DND-41 (cell line): ENCODE measurements at regions not wholly inside any gene's neighbourhood (a gene's known extent, or its start where the extent isn't known, plus 50 kb on each side); places are given as distances from the start of the nearest gene placed in this dataset.

Source experiments
- ATAC-seq: fragments of 200-7000 bp; cut with Tn5 transposase; 3 replicates; pipeline ENCODE4 v1.9.1; 2021; ENCODE audit warnings: low read depth; ENCODE audit not compliant: insufficient read depth
- DNase-seq: peaks from one replicate; pipeline ENCODE4 v3.0.0-alpha.2; 2020
- H2AFZ ChIP-seq: 2 replicates; pipeline ENCODE4 v1.6.0; 2012; ENCODE audit warnings: low read depth, low read length
- H3K27ac ChIP-seq: 2 replicates; pipeline ENCODE4 v1.5.1; 2012; ENCODE audit warnings: low read length, inconsistent platforms
- H3K27me3 ChIP-seq: fragments of 200-600 bp; sonication (generic); 2 replicates; pipeline ENCODE4 v1.6.0; 2012; ENCODE audit warnings: low read length, mild to moderate bottlenecking, inconsistent platforms; ENCODE audit not compliant: insufficient read depth, poor library complexity
- H3K36me3 ChIP-seq: 2 replicates; pipeline ENCODE4 v1.5.1; 2012; ENCODE audit warnings: low read length, inconsistent platforms; ENCODE audit not compliant: insufficient read depth
- H3K4me1 ChIP-seq: 2 replicates; pipeline ENCODE4 v1.5.1; 2012; ENCODE audit warnings: mild to moderate bottlenecking, low read length; ENCODE audit not compliant: insufficient read depth
- H3K4me2 ChIP-seq: 2 replicates; pipeline ENCODE4 v1.6.0; 2012; ENCODE audit warnings: mild to moderate bottlenecking, moderate library complexity, low read length, inconsistent platforms; ENCODE audit not compliant: insufficient read depth
- H3K4me3 ChIP-seq, 2 experiments: fragments of 200-600 bp in 1 of 2; shearing (Covaris generic) in 1 of 2; 2 replicates each; pipeline ENCODE4 v1.5.1; 2012 to 2016; ENCODE audit warnings: inconsistent platforms in 2 of 2, low read length in 2 of 2, mild to moderate bottlenecking in 2 of 2, low read depth in 1 of 2, moderate library complexity in 1 of 2
- H3K79me2 ChIP-seq: 2 replicates; pipeline ENCODE4 v1.6.0; 2012; ENCODE audit warnings: low read length, inconsistent platforms; ENCODE audit not compliant: insufficient read depth
- H3K9ac ChIP-seq: 2 replicates; pipeline ENCODE4 v1.6.0; 2012; ENCODE audit warnings: low read depth, mild to moderate bottlenecking, inconsistent platforms, low read length, moderate library complexity
- H3K9me3 ChIP-seq: 2 replicates; pipeline ENCODE4 v1.5.1; 2012; ENCODE audit warnings: low read length, moderate library complexity, mild to moderate bottlenecking, inconsistent platforms; ENCODE audit not compliant: insufficient read depth, severe bottlenecking
- H4K20me1 ChIP-seq: 2 replicates; pipeline ENCODE4 v1.6.0; 2012; ENCODE audit warnings: low read length; ENCODE audit not compliant: insufficient read depth
- EZH2 ChIP-seq: IDR thresholded peaks from 3 replicates; pipeline ENCODE4 v1.6.1; 2012; ENCODE audit warnings: borderline replicate concordance, low read depth, mild to moderate bottlenecking, moderate library complexity, low read length, inconsistent platforms; ENCODE audit not compliant: severe bottlenecking
- TF ChIP-seq, protein P1 (sequence below): IDR thresholded peaks from 2 replicates; pipeline ENCODE4 v1.5.1; 2012; ENCODE audit warnings: borderline replicate concordance, low read length, moderate library complexity, mild to moderate bottlenecking; ENCODE audit not compliant: poor library complexity, severe bottlenecking; ENCODE audit errors: extremely low read depth

DNA sequence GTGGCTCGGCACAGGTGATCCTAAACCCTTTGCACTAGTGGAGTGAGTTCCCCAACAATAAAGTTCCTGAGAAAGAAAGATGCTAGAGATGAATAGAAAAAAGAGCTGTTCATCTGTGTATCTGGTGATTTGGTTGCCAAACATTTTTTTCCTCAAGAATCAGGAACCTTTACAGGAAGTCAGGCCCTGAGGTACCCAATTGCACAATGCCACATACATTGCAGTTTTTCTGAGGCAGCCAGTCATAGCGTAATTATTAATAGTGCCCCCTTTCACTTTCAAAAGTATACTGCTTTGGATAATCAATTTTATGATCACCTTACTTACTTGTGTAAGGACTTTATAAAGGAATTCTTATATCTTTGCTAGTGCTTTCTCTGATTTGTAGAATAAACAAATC, 346.3 kb upstream of the POU3F1 start:
- no peaks in the 10 kb centered on the region for H3K36me3 ChIP-seq
- H3K9me3 ChIP-seq, result peaks cover 2% of the 10 kb centered on the region
- DNase-seq (no peak), ATAC-seq (no peak)
- no peaks in the 10 kb centered on the region for H3K4me1 ChIP-seq
- H2AFZ ChIP-seq, result no peak overlapping the region
- no peak overlapping the region for H3K4me2 ChIP-seq
- H3K4me3 ChIP-seq, result no peak overlapping the region
- no peaks in the 10 kb centered on the region for H3K27me3 ChIP-seq
- H3K79me2 ChIP-seq, result no peaks in the 10 kb centered on the region
- H4K20me1 ChIP-seq, result no peaks in the 10 kb centered on the region
- no peak overlapping the region for H3K9ac ChIP-seq
- TF ChIP-seq EZH2, result no peak
- TF ChIP-seq, protein P1, sequence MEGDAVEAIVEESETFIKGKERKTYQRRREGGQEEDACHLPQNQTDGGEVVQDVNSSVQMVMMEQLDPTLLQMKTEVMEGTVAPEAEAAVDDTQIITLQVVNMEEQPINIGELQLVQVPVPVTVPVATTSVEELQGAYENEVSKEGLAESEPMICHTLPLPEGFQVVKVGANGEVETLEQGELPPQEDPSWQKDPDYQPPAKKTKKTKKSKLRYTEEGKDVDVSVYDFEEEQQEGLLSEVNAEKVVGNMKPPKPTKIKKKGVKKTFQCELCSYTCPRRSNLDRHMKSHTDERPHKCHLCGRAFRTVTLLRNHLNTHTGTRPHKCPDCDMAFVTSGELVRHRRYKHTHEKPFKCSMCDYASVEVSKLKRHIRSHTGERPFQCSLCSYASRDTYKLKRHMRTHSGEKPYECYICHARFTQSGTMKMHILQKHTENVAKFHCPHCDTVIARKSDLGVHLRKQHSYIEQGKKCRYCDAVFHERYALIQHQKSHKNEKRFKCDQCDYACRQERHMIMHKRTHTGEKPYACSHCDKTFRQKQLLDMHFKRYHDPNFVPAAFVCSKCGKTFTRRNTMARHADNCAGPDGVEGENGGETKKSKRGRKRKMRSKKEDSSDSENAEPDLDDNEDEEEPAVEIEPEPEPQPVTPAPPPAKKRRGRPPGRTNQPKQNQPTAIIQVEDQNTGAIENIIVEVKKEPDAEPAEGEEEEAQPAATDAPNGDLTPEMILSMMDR, result no peak
- no peak overlapping the region for H3K27ac ChIP-seq

GRCh38 chr1:38381256-38381655, 334.7 kb upstream of the POU3F1 start:
- Histone ChIP-seq H2AFZ (no peak overlapping the region), H3K4me3 (no peak overlapping the region), H3K36me3 (no peaks in the 10 kb centered on the region), H3K27me3 (no peaks in the 10 kb centered on the region), H3K4me1 (no peaks in the 10 kb centered on the region), H3K9ac (no peak overlapping the region), H3K79me2 (no peaks in the 10 kb centered on the region), H3K9me3 (no peaks in the 10 kb centered on the region), H3K27ac (no peak overlapping the region), H4K20me1 (no peaks in the 10 kb centered on the region), H3K4me2 (no peak overlapping the region)
- ATAC-seq (no peak), DNase-seq (no peak)
- TF ChIP-seq EZH2, result no peak
- TF ChIP-seq, protein P1, result no peak

GRCh38 chr1:38376577-38376976, 330.0 kb upstream of the POU3F1 start:
- ATAC-seq, result no peak
- no peaks in the 10 kb centered on the region for H3K4me1 ChIP-seq
- no peaks in the 10 kb centered on the region for H3K27me3 ChIP-seq
- H4K20me1 ChIP-seq, result no peaks in the 10 kb centered on the region
- no peak for DNase-seq
- no peak overlapping the region for H3K27ac ChIP-seq
- TF ChIP-seq EZH2, result no peak
- TF ChIP-seq, protein P1, result no peak
- H3K9me3 ChIP-seq, result peaks cover 10% of the 10 kb centered on the region
- H3K79me2 ChIP-seq, result no peaks in the 10 kb centered on the region
- no peak overlapping the region for H3K9ac ChIP-seq
- H3K4me3 ChIP-seq, result no peak overlapping the region
- no peak overlapping the region for H3K4me2 ChIP-seq
- no peaks in the 10 kb centered on the region for H3K36me3 ChIP-seq
- no peak overlapping the region for H2AFZ ChIP-seq

DNA sequence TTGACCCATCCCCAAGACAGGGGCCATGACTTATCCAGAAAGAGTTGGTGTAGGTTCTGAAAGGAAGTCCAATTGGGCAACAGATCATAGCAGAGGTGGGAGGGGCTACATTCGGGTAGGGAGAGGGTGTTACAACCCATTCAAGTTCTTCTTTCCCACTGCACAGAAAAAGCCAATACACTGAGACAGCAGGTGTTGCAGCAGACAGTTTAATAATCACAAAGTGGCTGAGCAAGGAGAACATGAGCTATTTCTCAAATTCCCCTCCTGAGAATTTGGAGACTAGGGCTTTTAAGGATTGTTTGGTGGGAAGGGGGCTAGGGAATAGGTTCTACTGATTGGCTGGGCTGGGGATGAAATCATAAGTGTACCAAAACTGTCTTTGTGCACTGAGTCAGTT, 328.4 kb upstream of the POU3F1 start:
- TF ChIP-seq EZH2, result no peak
- TF ChIP-seq, protein P1, result no peak
- H3K27me3 ChIP-seq, result no peaks in the 10 kb centered on the region
- H4K20me1 ChIP-seq, result no peaks in the 10 kb centered on the region
- H3K9me3 ChIP-seq, result peaks cover 10% of the 10 kb centered on the region
- no peak for DNase-seq
- H3K4me1 ChIP-seq, result no peaks in the 10 kb centered on the region
- no peak for ATAC-seq
- H3K4me2 ChIP-seq, result no peak overlapping the region
- no peak overlapping the region for H3K4me3 ChIP-seq
- H3K27ac ChIP-seq, result no peak overlapping the region
- H3K9ac ChIP-seq, result no peak overlapping the region
- no peaks in the 10 kb centered on the region for H3K36me3 ChIP-seq
- no peak overlapping the region for H2AFZ ChIP-seq
- no peaks in the 10 kb centered on the region for H3K79me2 ChIP-seq
